ENCODE measurements at regions not wholly inside any gene's neighbourhood (a gene's known extent, or its start where the extent isn't known, plus 50 kb on each side); places are given as distances from the start of the nearest gene placed in this dataset.

- no peak for DNase-seq
Observed at GRCh38 chr13:47503475-47503874, 497.6 kb downstream of the SUCLA2 start.

- DNase-seq: no peak
Observed at GRCh38 chr13:47502166-47502565, 498.9 kb downstream of the SUCLA2 start.

GRCh38 chr13:47499358-47500150 is 501.5 kb downstream of the SUCLA2 start:
- no peak for DNase-seq

- no peak for DNase-seq
Observed at GRCh38 chr13:47484548-47484947, 516.5 kb downstream of the SUCLA2 start.

- DNase-seq: no peak
Observed at GRCh38 chr13:47481536-47481935, 519.5 kb downstream of the SUCLA2 start.

GRCh38 chr13:47480951-47481350 is 520.1 kb downstream of the SUCLA2 start:
- DNase-seq: no peak

- no peak for DNase-seq
Observed at GRCh38 chr13:47480121-47480520, 521.0 kb downstream of the SUCLA2 start.

GRCh38 chr13:47478985-47479384 is 522.1 kb downstream of the SUCLA2 start:
- DNase-seq: no peak

GRCh38 chr13:47475441-47475948 is 525.6 kb downstream of the SUCLA2 start:
- DNase-seq: no peak

- DNase-seq: no peak
Observed at GRCh38 chr13:47474839-47475238, 526.2 kb downstream of the SUCLA2 start.

- no peak for DNase-seq
Observed at GRCh38 chr13:47474326-47474725, 526.7 kb downstream of the SUCLA2 start.

- no peak for DNase-seq
Observed at GRCh38 chr13:47472516-47472915, 528.6 kb downstream of the SUCLA2 start.

GRCh38 chr13:47463726-47464125 is 537.3 kb downstream of the SUCLA2 start:
- DNase-seq: no peak

- no peak for DNase-seq
Observed at GRCh38 chr13:47463002-47463401, 538.1 kb downstream of the SUCLA2 start.

GRCh38 chr13:47461816-47462215 is 539.3 kb downstream of the SUCLA2 start:
- no peak for DNase-seq

- no peak for DNase-seq
Observed at GRCh38 chr13:47459512-47459911, 541.6 kb downstream of the SUCLA2 start.

GRCh38 chr13:47457626-47458025 is 543.4 kb downstream of the SUCLA2 start:
- DNase-seq: no peak

GRCh38 chr13:47455626-47456025 is 545.4 kb downstream of the SUCLA2 start:
- DNase-seq: no peak

GRCh38 chr13:47454986-47455385 is 546.1 kb downstream of the SUCLA2 start:
- DNase-seq: no peak

GRCh38 chr13:47437406-47437805 is 540.6 kb upstream of the HTR2A start:
- DNase-seq: no peak

- DNase-seq: no peak
Observed at GRCh38 chr13:47433461-47434005, 536.7 kb upstream of the HTR2A start.

- no peak for DNase-seq
Observed at GRCh38 chr13:47426126-47426849, 529.4 kb upstream of the HTR2A start.

GRCh38 chr13:47421525-47421924 is 524.7 kb upstream of the HTR2A start:
- no peak for DNase-seq

- DNase-seq: no peak
Observed at GRCh38 chr13:47420568-47420967, 523.7 kb upstream of the HTR2A start.
